SU-DHL-6 (cell line): ENCODE measurements at regions not wholly inside any gene's neighbourhood (a gene's known extent, or its start where the extent isn't known, plus 50 kb on each side); places are given as distances from the start of the nearest gene placed in this dataset.

Experiments used
- H2AFZ ChIP-seq: fragments of 200-600 bp; sonication (generic); 2 replicates; pipeline ENCODE4 v1.6.1; 2014; ENCODE audit warnings: low read depth, mild to moderate bottlenecking, moderate library complexity, mixed read lengths, antibody characterized with exemption, low read length; ENCODE audit not compliant: severe bottlenecking
- H3F3A ChIP-seq: fragments of 200-600 bp; shearing (Covaris generic); 2 replicates; pipeline ENCODE4 v1.6.0; 2016; ENCODE audit warnings: antibody characterized with exemption, mild to moderate bottlenecking; ENCODE audit not compliant: insufficient read depth
- H3K27ac ChIP-seq: fragments of 200-600 bp; sonication (generic); 2 replicates; pipeline ENCODE4 v1.5.1; 2016; ENCODE audit warnings: low read depth, mild to moderate bottlenecking, low read length, moderate library complexity, mixed read lengths
- H3K27me3 ChIP-seq: fragments of 200-600 bp; sonication (generic), shearing (Covaris generic); 2 replicates; pipeline ENCODE4 v1.6.0; 2014; ENCODE audit warnings: mild to moderate bottlenecking, low read length
- H3K36me3 ChIP-seq: fragments of 200-600 bp; sonication (generic); 2 replicates; pipeline ENCODE4 v1.6.1; 2014; ENCODE audit warnings: mild to moderate bottlenecking, low read length, mixed read lengths
- H3K4me2 ChIP-seq: fragments of 300-600, 200-600 bp; shearing (Covaris generic), sonication (generic); 2 replicates; pipeline ENCODE4 v1.6.0; 2014; ENCODE audit warnings: low read length, low read depth, mild to moderate bottlenecking; ENCODE audit not compliant: poor library complexity, severe bottlenecking
- H3K4me3 ChIP-seq: fragments of 200-600 bp; sonication (generic); 2 replicates; pipeline ENCODE4 v1.5.1; 2014; ENCODE audit warnings: antibody characterized with exemption, low read length, mild to moderate bottlenecking, mixed read lengths; ENCODE audit not compliant: insufficient read depth, poor library complexity, severe bottlenecking
- H3K79me2 ChIP-seq: fragments of 200-600 bp; sonication (generic); 2 replicates; pipeline ENCODE4 v1.6.1; 2014; ENCODE audit warnings: mild to moderate bottlenecking, low read length, moderate library complexity; ENCODE audit not compliant: insufficient read depth
- H3K9ac ChIP-seq: fragments of 200-600 bp; sonication (generic); 2 replicates; pipeline ENCODE4 v1.7.0; 2014; ENCODE audit warnings: mild to moderate bottlenecking, low read length
- H3K9me2 ChIP-seq: fragments of 200-600 bp; sonication (generic); replicated peaks from 2 replicates; pipeline ENCODE4 v1.6.1; 2014; ENCODE audit warnings: low read length; ENCODE audit not compliant: insufficient read depth
- H3K9me3 ChIP-seq: fragments of 200-600 bp; sonication (generic); 2 replicates; pipeline ENCODE4 v1.6.1; 2014; ENCODE audit warnings: low read length, mixed read lengths; ENCODE audit not compliant: insufficient read depth
- H4K20me1 ChIP-seq: fragments of 200-600 bp; sonication (generic); 2 replicates; pipeline ENCODE4 v1.6.1; 2014; ENCODE audit warnings: low read depth, mild to moderate bottlenecking, antibody characterized with exemption, low read length, moderate library complexity, mixed read lengths
- EZH2phosphoT487 ChIP-seq: fragments of 200-600 bp; sonication (generic), shearing (Covaris generic); conservative IDR thresholded peaks from 2 replicates; pipeline ENCODE4 v1.6.1; 2018; ENCODE audit warnings: mild to moderate bottlenecking, antibody characterized with exemption, low read length, moderate library complexity, mixed read lengths
- TF ChIP-seq, protein P1 (sequence below): fragments of 200-600 bp; sonication (generic); IDR thresholded peaks from one replicate; pipeline ENCODE4 v1.5.1; 2017; ENCODE audit warnings: antibody characterized with exemption, mild to moderate bottlenecking, low read length, moderate library complexity; ENCODE audit not compliant: insufficient read depth, poor library complexity, severe bottlenecking

DNA sequence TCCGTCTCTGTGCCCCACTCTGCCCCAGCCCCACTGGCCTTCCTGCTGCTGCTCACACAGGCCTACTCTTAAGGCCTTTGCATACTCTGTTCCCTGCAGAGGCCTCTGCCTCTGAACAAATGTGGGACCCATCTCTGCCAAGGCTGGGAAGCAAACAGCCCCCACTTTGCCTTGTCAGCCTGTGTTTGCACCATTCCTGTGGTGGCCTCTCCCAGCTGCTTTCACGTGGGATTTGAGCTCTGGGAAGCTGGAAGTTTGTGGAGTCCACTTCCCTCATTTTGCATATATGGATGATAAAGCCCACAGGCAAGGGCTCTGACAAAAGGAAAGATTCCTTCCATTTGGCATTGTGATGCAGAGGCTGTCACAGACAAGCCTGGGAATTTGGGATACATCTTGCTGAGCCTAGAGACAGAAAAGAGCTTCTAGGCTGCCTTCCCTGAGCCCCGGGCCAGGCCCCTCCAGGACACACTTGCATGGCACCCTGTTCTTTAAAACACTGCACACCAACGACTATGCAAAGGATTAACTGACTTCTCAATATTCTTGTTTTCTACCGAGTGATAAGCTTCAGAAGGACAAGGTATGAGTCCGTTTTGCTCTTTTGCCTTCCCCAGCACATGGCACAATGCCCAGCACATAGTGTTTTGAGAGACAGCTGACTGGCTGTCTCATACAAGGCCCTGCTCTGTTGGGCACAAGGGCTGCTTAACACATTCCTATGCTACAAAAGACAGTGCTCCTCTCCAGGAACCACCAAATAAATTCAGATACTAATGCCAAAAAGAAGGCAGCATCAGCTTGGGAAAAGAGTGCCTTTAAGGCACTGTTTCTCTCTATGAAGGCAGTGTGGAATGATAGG lies 120.7 kb upstream of the TOPAZ1 start:
- Histone ChIP-seq H3K9ac (no peak overlapping the region), H3K4me3 (no peak overlapping the region), H3K9me2 (no peaks in the 10 kb centered on the region), H3K79me2 (no peaks in the 10 kb centered on the region), H3K36me3 (no peaks in the 10 kb centered on the region), H3K27me3 (no peaks in the 10 kb centered on the region), H4K20me1 (no peaks in the 10 kb centered on the region), H3K27ac (no peak overlapping the region), H3K9me3 (no peaks in the 10 kb centered on the region), H2AFZ (no peak overlapping the region), H3F3A (no peaks in the 10 kb centered on the region), H3K4me2 (no peak overlapping the region)
- TF ChIP-seq, protein P1, sequence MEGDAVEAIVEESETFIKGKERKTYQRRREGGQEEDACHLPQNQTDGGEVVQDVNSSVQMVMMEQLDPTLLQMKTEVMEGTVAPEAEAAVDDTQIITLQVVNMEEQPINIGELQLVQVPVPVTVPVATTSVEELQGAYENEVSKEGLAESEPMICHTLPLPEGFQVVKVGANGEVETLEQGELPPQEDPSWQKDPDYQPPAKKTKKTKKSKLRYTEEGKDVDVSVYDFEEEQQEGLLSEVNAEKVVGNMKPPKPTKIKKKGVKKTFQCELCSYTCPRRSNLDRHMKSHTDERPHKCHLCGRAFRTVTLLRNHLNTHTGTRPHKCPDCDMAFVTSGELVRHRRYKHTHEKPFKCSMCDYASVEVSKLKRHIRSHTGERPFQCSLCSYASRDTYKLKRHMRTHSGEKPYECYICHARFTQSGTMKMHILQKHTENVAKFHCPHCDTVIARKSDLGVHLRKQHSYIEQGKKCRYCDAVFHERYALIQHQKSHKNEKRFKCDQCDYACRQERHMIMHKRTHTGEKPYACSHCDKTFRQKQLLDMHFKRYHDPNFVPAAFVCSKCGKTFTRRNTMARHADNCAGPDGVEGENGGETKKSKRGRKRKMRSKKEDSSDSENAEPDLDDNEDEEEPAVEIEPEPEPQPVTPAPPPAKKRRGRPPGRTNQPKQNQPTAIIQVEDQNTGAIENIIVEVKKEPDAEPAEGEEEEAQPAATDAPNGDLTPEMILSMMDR: no peak
- no peak for TF ChIP-seq EZH2phosphoT487

DNA sequence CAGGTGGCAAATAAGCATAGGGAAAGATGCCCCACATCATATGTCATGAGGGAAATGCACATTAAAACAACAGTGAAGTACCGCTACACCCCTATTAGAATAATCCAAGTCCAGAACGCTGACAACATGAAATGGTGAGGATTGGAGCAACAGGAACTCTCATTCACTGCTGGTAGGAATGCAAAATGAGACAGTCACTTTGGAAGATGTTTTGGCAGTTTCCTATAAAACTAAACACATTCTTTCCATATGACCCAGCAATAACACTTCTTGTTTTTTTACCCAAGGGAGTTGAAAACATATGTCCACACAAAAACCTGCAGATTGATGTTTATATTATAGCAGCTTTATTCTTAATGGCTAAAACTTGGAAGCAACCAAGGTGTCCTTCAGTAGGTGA lies 116.4 kb upstream of the TOPAZ1 start:
- no peak overlapping the region for H3K4me2 ChIP-seq
- no peak for TF ChIP-seq EZH2phosphoT487
- TF ChIP-seq, protein P1: no peak
- H3K9ac ChIP-seq: no peak overlapping the region
- no peak overlapping the region for H3K27ac ChIP-seq
- no peaks in the 10 kb centered on the region for H4K20me1 ChIP-seq
- no peaks in the 10 kb centered on the region for H3F3A ChIP-seq
- no peak overlapping the region for H2AFZ ChIP-seq
- no peaks in the 10 kb centered on the region for H3K9me2 ChIP-seq
- H3K79me2 ChIP-seq: no peaks in the 10 kb centered on the region
- no peaks in the 10 kb centered on the region for H3K27me3 ChIP-seq
- no peak overlapping the region for H3K4me3 ChIP-seq
- no peaks in the 10 kb centered on the region for H3K9me3 ChIP-seq
- no peaks in the 10 kb centered on the region for H3K36me3 ChIP-seq

DNA sequence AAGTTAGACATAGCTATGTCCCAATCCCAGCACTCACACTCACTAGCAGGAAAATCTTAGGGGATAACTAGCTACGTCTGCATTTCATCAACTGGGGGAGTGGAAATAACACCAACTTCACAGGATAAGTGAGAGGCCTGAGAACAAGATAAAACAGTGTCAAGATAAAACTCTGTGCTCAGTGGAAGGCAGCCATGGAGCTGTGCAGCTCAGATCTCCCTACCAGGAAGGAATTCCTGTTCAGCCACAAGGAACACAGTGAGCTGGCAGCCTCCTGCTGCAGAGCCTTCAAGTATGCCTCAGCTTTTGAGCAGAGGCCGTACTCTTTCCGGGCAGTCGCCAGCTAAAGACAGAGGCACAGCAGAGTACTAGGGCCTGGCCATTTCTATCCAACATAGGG lies 115.8 kb upstream of the TOPAZ1 start:
- no peaks in the 10 kb centered on the region for H4K20me1 ChIP-seq
- H3K9me3 ChIP-seq: no peaks in the 10 kb centered on the region
- no peak overlapping the region for H2AFZ ChIP-seq
- H3F3A ChIP-seq: no peaks in the 10 kb centered on the region
- H3K27ac ChIP-seq: no peak overlapping the region
- no peak overlapping the region for H3K4me3 ChIP-seq
- no peaks in the 10 kb centered on the region for H3K79me2 ChIP-seq
- no peaks in the 10 kb centered on the region for H3K9me2 ChIP-seq
- TF ChIP-seq, protein P1: no peak
- no peak for TF ChIP-seq EZH2phosphoT487
- H3K36me3 ChIP-seq: no peaks in the 10 kb centered on the region
- no peak overlapping the region for H3K4me2 ChIP-seq
- no peak overlapping the region for H3K9ac ChIP-seq
- H3K27me3 ChIP-seq: no peaks in the 10 kb centered on the region
